ENCODE measurements at regions not wholly inside any gene's neighbourhood (a gene's known extent, or its start where the extent isn't known, plus 50 kb on each side); places are given as distances from the start of the nearest gene placed in this dataset.

DNA sequence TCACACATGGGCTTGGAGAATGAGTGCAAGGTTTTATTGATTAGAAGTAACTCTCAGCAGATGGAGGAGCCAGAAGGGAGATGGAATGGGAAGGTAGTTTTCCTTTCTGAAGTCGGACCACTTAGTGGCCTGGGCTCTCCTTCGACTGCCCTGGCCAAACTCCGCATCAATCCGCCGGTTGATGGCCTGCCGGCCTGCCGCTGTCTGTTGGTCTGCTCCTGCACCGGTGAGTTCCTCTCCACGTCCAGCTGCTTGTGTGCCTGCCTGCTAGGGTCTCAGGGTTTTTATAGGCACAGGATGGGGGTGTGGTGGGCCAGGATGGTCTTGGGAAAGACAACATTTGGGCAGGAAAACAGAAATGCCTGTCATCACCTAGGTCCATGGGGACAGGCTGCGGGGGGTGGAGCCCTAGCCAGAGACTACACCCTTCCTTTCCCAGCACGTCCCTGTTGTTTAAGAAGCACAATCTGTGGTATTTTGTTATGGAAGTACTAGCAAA lies 837.0 kb downstream of the PDCD6IP start:
- H3K79me2 ChIP-seq (ENCODE audit: low read length), result no peaks in the 10 kb centered on the region
- H3K9ac ChIP-seq (ENCODE audit: low read length), result no peak overlapping the region
- H4K20me1 ChIP-seq (ENCODE audit: insufficient read depth, low read length), result no peaks in the 10 kb centered on the region
- no peaks in the 10 kb centered on the region for H3K9me3 ChIP-seq (ENCODE audit: insufficient read depth, low read length)
- H3K27ac ChIP-seq (ENCODE audit: low read length), result no peak overlapping the region
- no peaks in the 10 kb centered on the region for H3K36me3 ChIP-seq (replicated peaks; ENCODE audit: low read depth, low read length)
- H3K4me1 ChIP-seq (ENCODE audit: low read length), result no peaks in the 10 kb centered on the region
- H3K4me2 ChIP-seq (ENCODE audit: low read length), result no peak overlapping the region
- H3K27me3 ChIP-seq (ENCODE audit: low read depth, low read length), result no peaks in the 10 kb centered on the region
- no peak for TF ChIP-seq EZH2phosphoT487 (IDR thresholded peaks at IDR 0.05; ENCODE audit: low read depth)
- TF ChIP-seq CTCF (IDR thresholded peaks at IDR 0.05; ENCODE audit: low read depth, low read length), result no peak
- H2AFZ ChIP-seq (ENCODE audit: low read depth, low read length), result no peak overlapping the region
- H3K4me3 ChIP-seq (ENCODE audit: low read length), result no peak overlapping the region

DNA sequence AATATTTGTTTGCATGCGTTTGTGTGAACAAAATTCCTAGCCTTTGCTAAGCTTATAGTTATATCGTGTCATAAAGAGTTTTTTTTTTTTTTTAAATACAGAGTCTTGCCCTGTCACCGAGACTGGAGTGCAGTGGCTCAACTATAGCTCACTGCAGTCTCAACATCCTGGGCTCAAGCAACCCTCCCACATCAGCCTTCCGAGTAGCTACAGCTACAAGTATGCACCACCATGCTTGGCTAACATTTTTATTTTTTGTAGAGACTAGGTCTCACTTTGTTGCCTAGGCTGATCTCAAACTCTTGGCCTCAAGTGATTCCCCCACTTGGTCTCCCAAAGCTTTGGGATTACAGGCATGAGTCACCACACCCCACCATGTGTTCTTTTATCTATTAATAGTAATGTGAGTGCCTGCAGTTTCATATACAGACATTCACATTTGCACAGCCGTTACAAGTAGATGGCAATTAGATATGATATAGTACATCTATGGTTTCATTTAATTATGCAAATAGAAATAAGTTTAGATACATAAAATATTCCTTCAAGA lies 848.6 kb downstream of the PDCD6IP start:
- no peak overlapping the region for H3K27ac ChIP-seq (ENCODE audit: low read length)
- H2AFZ ChIP-seq (ENCODE audit: low read depth, low read length), result no peak overlapping the region
- no peak overlapping the region for H3K9ac ChIP-seq (ENCODE audit: low read length)
- H3K4me3 ChIP-seq (ENCODE audit: low read length), result no peak overlapping the region
- no peaks in the 10 kb centered on the region for H3K4me1 ChIP-seq (ENCODE audit: low read length)
- no peaks in the 10 kb centered on the region for H4K20me1 ChIP-seq (ENCODE audit: insufficient read depth, low read length)
- no peaks in the 10 kb centered on the region for H3K36me3 ChIP-seq (replicated peaks; ENCODE audit: low read depth, low read length)
- no peaks in the 10 kb centered on the region for H3K79me2 ChIP-seq (ENCODE audit: low read length)
- peaks cover 3% of the 10 kb centered on the region; the same call in 1 of the 2 replicates for H3K9me3 ChIP-seq (ENCODE audit: insufficient read depth, low read length)
- no peak overlapping the region for H3K4me2 ChIP-seq (ENCODE audit: low read length)
- TF ChIP-seq CTCF (IDR thresholded peaks at IDR 0.05; ENCODE audit: low read depth, low read length), result no peak
- no peak for TF ChIP-seq EZH2phosphoT487 (IDR thresholded peaks at IDR 0.05; ENCODE audit: low read depth)
- H3K27me3 ChIP-seq (ENCODE audit: low read depth, low read length), result no peaks in the 10 kb centered on the region

GRCh38 chr3:34650131-34650530 lies 851.7 kb downstream of the PDCD6IP start:
- H3K36me3 ChIP-seq (replicated peaks; ENCODE audit: low read depth, low read length), result no peaks in the 10 kb centered on the region
- no peak for TF ChIP-seq CTCF (IDR thresholded peaks at IDR 0.05; ENCODE audit: low read depth, low read length)
- no peak for TF ChIP-seq EZH2phosphoT487 (IDR thresholded peaks at IDR 0.05; ENCODE audit: low read depth)
- no peak overlapping the region for H3K9ac ChIP-seq (ENCODE audit: low read length)
- H3K9me3 ChIP-seq (ENCODE audit: insufficient read depth, low read length), result no peaks in the 10 kb centered on the region
- H3K4me3 ChIP-seq (ENCODE audit: low read length), result no peak overlapping the region
- H3K4me1 ChIP-seq (ENCODE audit: low read length), result no peaks in the 10 kb centered on the region
- H3K4me2 ChIP-seq (ENCODE audit: low read length), result no peak overlapping the region
- no peak overlapping the region for H3K27ac ChIP-seq (ENCODE audit: low read length)
- H4K20me1 ChIP-seq (ENCODE audit: insufficient read depth, low read length), result no peaks in the 10 kb centered on the region
- H3K27me3 ChIP-seq (ENCODE audit: low read depth, low read length), result no peaks in the 10 kb centered on the region
- no peaks in the 10 kb centered on the region for H3K79me2 ChIP-seq (ENCODE audit: low read length)
- H2AFZ ChIP-seq (ENCODE audit: low read depth, low read length), result no peak overlapping the region

GRCh38 chr3:34668915-34669314 lies 870.5 kb downstream of the PDCD6IP start:
- no peak for TF ChIP-seq CTCF (IDR thresholded peaks at IDR 0.05; ENCODE audit: low read depth, low read length)
- no peak for TF ChIP-seq EZH2phosphoT487 (IDR thresholded peaks at IDR 0.05; ENCODE audit: low read depth)
- H3K4me2 ChIP-seq (ENCODE audit: low read length), result no peak overlapping the region
- H3K27me3 ChIP-seq (ENCODE audit: low read depth, low read length), result no peaks in the 10 kb centered on the region
- H3K27ac ChIP-seq (ENCODE audit: low read length), result no peak overlapping the region
- no peak overlapping the region for H2AFZ ChIP-seq (ENCODE audit: low read depth, low read length)
- no peaks in the 10 kb centered on the region for H3K4me1 ChIP-seq (ENCODE audit: low read length)
- H3K79me2 ChIP-seq (ENCODE audit: low read length), result no peaks in the 10 kb centered on the region
- H3K9ac ChIP-seq (ENCODE audit: low read length), result no peak overlapping the region
- no peaks in the 10 kb centered on the region for H3K9me3 ChIP-seq (ENCODE audit: insufficient read depth, low read length)
- H4K20me1 ChIP-seq (ENCODE audit: insufficient read depth, low read length), result no peaks in the 10 kb centered on the region
- H3K4me3 ChIP-seq (ENCODE audit: low read length), result no peak overlapping the region
- H3K36me3 ChIP-seq (replicated peaks; ENCODE audit: low read depth, low read length), result no peaks in the 10 kb centered on the region
